Endothelial cell of umbilical vein (primary cell): ENCODE measurements at regions not wholly inside any gene's neighbourhood (a gene's known extent, or its start where the extent isn't known, plus 50 kb on each side); places are given as distances from the start of the nearest gene placed in this dataset.

ENCODE experiments used
- BruUV-seq: library from RNA; stranded (reverse); fragments of 400-500 nt; replicated peaks from 2 replicates; lab custom pipeline; 2021; lab: Mats Ljungman, UMichigan
- CTCF ChIA-PET: fragments of 300-600, 350-600 bp; sonication (Branson Sonifier 250); formaldehyde crosslinking; loops from one replicate; lab custom pipeline; 2021; ENCODE audit warnings: antibody characterized with exemption, inconsistent platforms; lab: Charles Lee
- POLR2A ChIA-PET: fragments of 300-600, 350-600 bp; sonication (Branson Sonifier 250); formaldehyde crosslinking; loops from one replicate; lab custom pipeline; 2021; ENCODE audit warnings: antibody characterized with exemption, inconsistent platforms; lab: Charles Lee
- DNase-seq: peaks from one replicate; pipeline ENCODE4 v3.0.0-alpha.2; 2011; ENCODE audit warnings: low read depth, low spot score
- FAIRE-seq: peaks from 2 replicates; lab custom pipeline; 2011; peaks lifted over from hg19 to GRCh38; lab: Jason Lieb, UNC
- H2AFZ ChIP-seq: 2 replicates; pipeline ENCODE4 v1.6.0; 2012; ENCODE audit warnings: low read depth, low read length, control low read depth, inconsistent platforms
- H3K27ac ChIP-seq: 2 replicates; pipeline ENCODE4 v1.5.1; 2011; ENCODE audit warnings: low read depth, mild to moderate bottlenecking, control low read depth, low read length, moderate library complexity; ENCODE audit not compliant: insufficient read depth
- H3K27me3 ChIP-seq, 2 experiments: 2 replicates each; pipeline versions ENCODE4 v1.6.0 to v1.6.1; 2011; ENCODE audit warnings: low read length in 2 of 2, mixed read lengths in 1 of 2; ENCODE audit not compliant: control insufficient read depth in 2 of 2, insufficient read depth in 2 of 2
- H3K36me3 ChIP-seq, 2 experiments: 2 replicates in 1 of 2; 3 replicates in 1 of 2; pipeline ENCODE4 v1.5.1; 2011; ENCODE audit warnings: low read length in 2 of 2, mild to moderate bottlenecking in 1 of 2, moderate library complexity in 1 of 2; ENCODE audit not compliant: control insufficient read depth in 2 of 2, insufficient read depth in 2 of 2; ENCODE audit errors: extremely low read depth in 1 of 2
- H3K4me1 ChIP-seq: 3 replicates; pipeline ENCODE4 v1.5.1; 2011; ENCODE audit warnings: mild to moderate bottlenecking, low read length; ENCODE audit not compliant: control insufficient read depth, insufficient read depth; ENCODE audit errors: extremely low read depth
- H3K4me2 ChIP-seq: 2 replicates; pipeline ENCODE4 v1.6.1; 2011; ENCODE audit warnings: low read length, control low read depth, mixed read lengths; ENCODE audit not compliant: insufficient read depth
- H3K4me3 ChIP-seq, 3 experiments: fragments of 200-600 bp in 1 of 3; sonication (generic), shearing (Covaris generic) in 1 of 3; replicated peaks in 1 of 3; 2 replicates each; pipeline ENCODE4 v1.5.1; 2011 to 2016; ENCODE audit warnings: control low read depth in 3 of 3, low read length in 3 of 3, mild to moderate bottlenecking in 2 of 3, inconsistent platforms in 1 of 3, low read depth in 1 of 3, moderate library complexity in 1 of 3; ENCODE audit not compliant: insufficient read depth in 1 of 3
- H3K79me2 ChIP-seq: 2 replicates; pipeline ENCODE4 v1.6.0; 2012; ENCODE audit warnings: low read length, inconsistent platforms; ENCODE audit not compliant: control insufficient read depth, insufficient read depth
- H3K9ac ChIP-seq: replicated peaks from 2 replicates; pipeline ENCODE3; 2011; ENCODE audit warnings: low read length, control low read depth; ENCODE audit not compliant: insufficient read depth; ENCODE audit errors: extremely low read depth
- H3K9me1 ChIP-seq: replicated peaks from 3 replicates; pipeline ENCODE4 v1.6.0; 2011; ENCODE audit warnings: mild to moderate bottlenecking, low read length; ENCODE audit not compliant: control insufficient read depth, insufficient read depth; ENCODE audit errors: extremely low read depth
- H3K9me3 ChIP-seq: replicated peaks from 2 replicates; pipeline ENCODE4 v1.5.1; 2012; ENCODE audit warnings: low read length, inconsistent platforms; ENCODE audit not compliant: control insufficient read depth, insufficient read depth
- H4K20me1 ChIP-seq: replicated peaks from 2 replicates; pipeline ENCODE3; 2011; ENCODE audit warnings: mild to moderate bottlenecking, low read length; ENCODE audit not compliant: control insufficient read depth, insufficient read depth; ENCODE audit errors: extremely low read depth
- CTCF ChIP-seq, 2 donors: IDR thresholded peaks; 1 replicate in 1 of 2; 2 replicates in 1 of 2; pipeline ENCODE4 v1.5.1; 2011; ENCODE audit warnings: low read length in 2 of 2, mild to moderate bottlenecking in 2 of 2, moderate library complexity in 2 of 2, control low read depth in 1 of 2, inconsistent platforms in 1 of 2, low read depth in 1 of 2; ENCODE audit not compliant: insufficient read depth in 1 of 2; ENCODE audit errors: extremely low read depth in 1 of 2
- EZH2 ChIP-seq: IDR thresholded peaks from 2 replicates; pipeline ENCODE4 v1.6.1; 2012; ENCODE audit warnings: borderline replicate concordance, low read depth, mild to moderate bottlenecking, moderate library complexity, low read length, inconsistent platforms; ENCODE audit not compliant: severe bottlenecking
- FOS ChIP-seq: IDR thresholded peaks from 2 replicates; pipeline ENCODE4 v1.6.1; 2011; ENCODE audit warnings: mild to moderate bottlenecking, low read length, moderate library complexity, borderline replicate concordance; ENCODE audit not compliant: insufficient read depth
- GATA2 ChIP-seq: IDR thresholded peaks from 2 replicates; pipeline ENCODE4 v1.7.0; 2011; ENCODE audit warnings: low read depth, mild to moderate bottlenecking, moderate library complexity, mixed read lengths, low read length; ENCODE audit not compliant: insufficient read length, insufficient read depth
- JUN ChIP-seq: IDR thresholded peaks from 2 replicates; pipeline ENCODE4 v1.6.1; 2011; ENCODE audit warnings: borderline replicate concordance, low read depth; ENCODE audit not compliant: insufficient read length, insufficient read depth
- MAX ChIP-seq: IDR thresholded peaks from 2 replicates; pipeline ENCODE4 v1.6.1; 2011; ENCODE audit not compliant: insufficient read depth, insufficient read length
- MYC ChIP-seq: IDR thresholded peaks from one replicate; pipeline ENCODE4 v1.6.1; 2011; ENCODE audit warnings: mild to moderate bottlenecking, low read depth, low read length
- POLR2A ChIP-seq: IDR thresholded peaks from 2 replicates; pipeline ENCODE4 v1.6.1; 2012; ENCODE audit warnings: low read depth, mild to moderate bottlenecking, control low read depth, low read length
- POLR2AphosphoS5 ChIP-seq: IDR thresholded peaks from 2 replicates; pipeline ENCODE4 v1.6.1; 2012; ENCODE audit warnings: low read depth, mild to moderate bottlenecking, control low read depth, low read length, moderate library complexity; ENCODE audit not compliant: insufficient read depth
- dilution Hi-C: fragments of 300-500 bp; cut with MboI; formaldehyde crosslinking; loops from one replicate; pipeline ENCODE4 v1.15.0; 2019; ENCODE audit warnings: low sequenced_read_pairs; ENCODE audit not compliant: extremely low pct_ligation_motif_present
- intact Hi-C: fragments of 100-400 bp; cut with micrococcal nuclease; formaldehyde crosslinking; loops from one replicate; pipeline ENCODE4 v1.10.0; 2022

GRCh38 chrX:25068340-25068739 is 52.6 kb upstream of the ARX start:
- ChIA-PET POLR2A (no interaction called here), CTCF (no interaction called here)
- Histone ChIP-seq H3K79me2 (no peaks in the 10 kb centered on the region), H2AFZ (no peak overlapping the region), H3K4me2 (no peak overlapping the region), H3K9me1 (no peaks in the 10 kb centered on the region), H3K4me3 (no peak overlapping the region), H4K20me1 (no peaks in the 10 kb centered on the region), H3K9me3 (no peaks in the 10 kb centered on the region), H3K27me3 (no peaks in the 10 kb centered on the region), H3K36me3 (no peaks in the 10 kb centered on the region), H3K4me1 (no peaks in the 10 kb centered on the region), H3K9ac (no peak overlapping the region), H3K27ac (no peak overlapping the region)
- intact Hi-C loops (no loop called here), dilution Hi-C loops (no loop called here)
- no peak for TF ChIP-seq MYC
- no peak for TF ChIP-seq FOS
- TF ChIP-seq POLR2AphosphoS5, result no peak
- no peak for TF ChIP-seq JUN
- no peak for TF ChIP-seq GATA2
- TF ChIP-seq POLR2A, result no peak
- no peak for TF ChIP-seq MAX
- TF ChIP-seq CTCF (IDR thresholded peaks at IDR 0.05; ENCODE audit: extremely low read depth in 1 of 2, insufficient read depth in 1 of 2, low read depth in 1 of 2, low read length in 2 of 2), result no peak
- no peak for TF ChIP-seq EZH2
- FAIRE-seq (no peak), DNase-seq (no peak)
- no TSS peak for BruUV-seq
